Bronchial epithelial cell (primary cell): ENCODE measurements at regions not wholly inside any gene's neighbourhood (a gene's known extent, or its start where the extent isn't known, plus 50 kb on each side); places are given as distances from the start of the nearest gene placed in this dataset.

ENCODE experiments used
- DNase-seq: peaks from one replicate; pipeline ENCODE4 v3.0.0-alpha.2; 2010; ENCODE audit warnings: low read depth
- FAIRE-seq: peaks from 2 replicates; lab custom pipeline; 2011; peaks lifted over from hg19 to GRCh38; lab: Jason Lieb, UNC
- H3K27me3 ChIP-seq: 2 replicates; pipeline ENCODE4 v1.5.1; 2011; ENCODE audit warnings: low read length; ENCODE audit not compliant: control insufficient read depth, insufficient read depth
- H3K36me3 ChIP-seq: 2 replicates; pipeline ENCODE4 v1.5.1; 2011; ENCODE audit warnings: low read length; ENCODE audit not compliant: control insufficient read depth, insufficient read depth
- H3K4me3 ChIP-seq: 2 replicates; pipeline ENCODE4 v1.5.1; 2011; ENCODE audit warnings: mild to moderate bottlenecking, low read depth, low read length, control low read depth
- TF ChIP-seq, protein P1 (sequence below): IDR thresholded peaks from 2 replicates; pipeline ENCODE4 v1.5.1; 2011; ENCODE audit warnings: mild to moderate bottlenecking, moderate library complexity, low read length, control low read depth, inconsistent platforms; ENCODE audit not compliant: insufficient read depth, severe bottlenecking

DNA sequence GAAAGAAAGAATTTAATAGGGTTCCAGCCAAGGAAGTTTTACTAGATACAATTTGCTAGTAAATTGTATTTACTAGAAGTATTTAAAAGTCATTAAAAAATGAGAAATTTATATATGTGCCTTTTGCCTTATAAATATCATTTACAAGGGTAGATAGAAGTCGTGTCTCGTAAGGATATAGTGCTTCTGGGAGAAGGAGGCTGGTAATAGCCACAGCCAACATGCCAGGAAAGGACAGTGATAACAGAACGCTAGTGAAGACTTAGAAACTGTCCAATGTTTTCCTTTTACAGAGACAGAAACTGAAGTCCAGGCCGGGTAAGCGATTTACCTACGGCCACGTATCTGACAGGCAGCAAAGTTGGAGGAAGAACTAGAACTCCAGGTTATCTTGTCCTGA lies 113.5 kb upstream of the LRRN1 start:
- FAIRE-seq (no peak), DNase-seq (no peak)

DNA sequence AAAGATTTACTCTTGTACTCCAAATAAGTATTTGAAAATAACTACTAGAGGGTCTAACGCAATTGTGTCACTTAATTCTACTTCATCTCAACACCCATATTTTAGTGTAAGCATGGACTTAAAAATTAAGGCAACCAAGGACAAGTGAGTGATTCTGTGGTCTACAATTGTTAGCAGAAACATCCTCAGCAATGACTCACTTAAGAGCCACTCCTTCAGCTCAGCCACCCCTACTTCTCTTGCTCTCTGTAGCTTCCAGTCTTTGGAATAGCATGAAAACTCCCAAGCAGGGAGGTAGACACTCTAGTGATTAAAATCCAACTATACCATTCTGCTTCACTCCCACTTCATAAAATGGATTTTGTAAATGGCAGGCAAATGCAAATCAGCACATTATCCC lies 116.0 kb upstream of the LRRN1 start:
- H3K36me3 ChIP-seq: no peaks in the 10 kb centered on the region
- no peaks in the 10 kb centered on the region for H3K27me3 ChIP-seq
- TF ChIP-seq, protein P1, sequence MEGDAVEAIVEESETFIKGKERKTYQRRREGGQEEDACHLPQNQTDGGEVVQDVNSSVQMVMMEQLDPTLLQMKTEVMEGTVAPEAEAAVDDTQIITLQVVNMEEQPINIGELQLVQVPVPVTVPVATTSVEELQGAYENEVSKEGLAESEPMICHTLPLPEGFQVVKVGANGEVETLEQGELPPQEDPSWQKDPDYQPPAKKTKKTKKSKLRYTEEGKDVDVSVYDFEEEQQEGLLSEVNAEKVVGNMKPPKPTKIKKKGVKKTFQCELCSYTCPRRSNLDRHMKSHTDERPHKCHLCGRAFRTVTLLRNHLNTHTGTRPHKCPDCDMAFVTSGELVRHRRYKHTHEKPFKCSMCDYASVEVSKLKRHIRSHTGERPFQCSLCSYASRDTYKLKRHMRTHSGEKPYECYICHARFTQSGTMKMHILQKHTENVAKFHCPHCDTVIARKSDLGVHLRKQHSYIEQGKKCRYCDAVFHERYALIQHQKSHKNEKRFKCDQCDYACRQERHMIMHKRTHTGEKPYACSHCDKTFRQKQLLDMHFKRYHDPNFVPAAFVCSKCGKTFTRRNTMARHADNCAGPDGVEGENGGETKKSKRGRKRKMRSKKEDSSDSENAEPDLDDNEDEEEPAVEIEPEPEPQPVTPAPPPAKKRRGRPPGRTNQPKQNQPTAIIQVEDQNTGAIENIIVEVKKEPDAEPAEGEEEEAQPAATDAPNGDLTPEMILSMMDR: no peak
- no peak overlapping the region for H3K4me3 ChIP-seq
- FAIRE-seq (no peak), DNase-seq (peak; percentile 67)

More for the DNA sequence above, 113.5 kb upstream of the LRRN1 start:
- Histone ChIP-seq H3K4me3 (no peak overlapping the region), H3K36me3 (no peaks in the 10 kb centered on the region), H3K27me3 (no peaks in the 10 kb centered on the region)
- TF ChIP-seq, protein P1: no peak

DNA sequence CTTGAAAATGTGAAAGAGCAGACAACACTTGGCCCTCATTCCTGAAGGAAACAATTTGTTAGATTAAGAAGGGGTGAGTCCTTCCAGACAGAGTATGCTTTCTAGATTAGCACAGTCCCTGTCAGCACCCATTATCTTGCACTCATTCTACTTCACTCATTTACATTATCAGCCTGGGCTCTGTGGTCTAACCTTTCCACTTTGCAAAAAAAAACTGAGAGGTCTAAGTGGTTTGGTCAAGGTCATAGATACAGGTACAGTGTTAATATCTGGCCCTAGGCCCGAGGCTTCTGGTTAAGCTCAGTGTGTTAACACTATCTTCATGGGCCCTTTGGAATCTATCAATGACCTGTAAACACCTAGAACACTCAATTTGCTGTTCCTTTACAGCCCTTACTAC lies 123.4 kb upstream of the LRRN1 start:
- FAIRE-seq (no peak), DNase-seq (no peak)
- Histone ChIP-seq H3K27me3 (no peaks in the 10 kb centered on the region), H3K4me3 (no peak overlapping the region), H3K36me3 (no peaks in the 10 kb centered on the region)
- TF ChIP-seq, protein P1: no peak

DNA sequence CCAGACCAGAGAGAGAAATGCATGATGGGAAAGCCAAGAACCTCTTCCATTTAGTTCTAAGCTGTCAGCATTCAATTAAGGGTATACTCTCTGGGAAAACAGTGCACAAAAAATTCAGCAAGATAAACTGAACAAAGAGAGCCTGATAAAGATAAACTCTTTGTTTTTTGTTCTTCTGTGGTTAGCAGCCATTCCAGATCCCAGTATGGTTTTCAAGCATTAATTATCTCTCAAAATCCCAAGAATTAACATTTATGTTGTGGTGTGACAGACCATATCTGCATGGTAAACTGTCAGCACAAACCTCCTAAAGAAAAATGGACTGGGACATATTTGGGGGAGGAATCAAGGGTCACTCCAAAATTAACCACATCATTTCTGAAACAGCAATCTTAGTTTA lies 124.0 kb upstream of the LRRN1 start:
- DNase-seq (no peak), FAIRE-seq (no peak)
- Histone ChIP-seq H3K4me3 (no peak overlapping the region), H3K27me3 (no peaks in the 10 kb centered on the region), H3K36me3 (no peaks in the 10 kb centered on the region)
- TF ChIP-seq, protein P1: no peak

DNA sequence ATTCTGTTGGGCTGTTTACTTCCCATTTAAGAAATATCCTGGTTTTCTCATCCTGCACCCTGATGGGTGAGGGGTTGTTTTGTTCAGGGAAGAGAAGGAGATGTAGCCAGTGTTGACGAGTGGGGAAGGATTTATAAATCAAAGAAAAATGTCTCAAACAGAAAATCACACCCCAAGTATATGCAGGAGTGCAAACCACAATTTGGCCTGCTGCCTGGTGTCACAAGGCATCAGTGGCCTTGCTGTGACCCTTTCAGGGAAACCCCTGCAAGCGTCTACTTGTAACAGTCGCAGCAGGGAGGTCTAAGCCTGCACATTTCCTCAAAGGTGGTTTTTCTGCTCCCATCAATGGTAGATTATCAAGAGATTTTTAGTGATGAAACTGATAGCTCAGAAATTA lies 132.6 kb upstream of the LRRN1 start:
- TF ChIP-seq, protein P1: no peak
- H3K4me3 ChIP-seq: no peak overlapping the region
- no peaks in the 10 kb centered on the region for H3K36me3 ChIP-seq
- no peaks in the 10 kb centered on the region for H3K27me3 ChIP-seq
- DNase-seq (peak; percentile 39), FAIRE-seq (no peak)

DNA sequence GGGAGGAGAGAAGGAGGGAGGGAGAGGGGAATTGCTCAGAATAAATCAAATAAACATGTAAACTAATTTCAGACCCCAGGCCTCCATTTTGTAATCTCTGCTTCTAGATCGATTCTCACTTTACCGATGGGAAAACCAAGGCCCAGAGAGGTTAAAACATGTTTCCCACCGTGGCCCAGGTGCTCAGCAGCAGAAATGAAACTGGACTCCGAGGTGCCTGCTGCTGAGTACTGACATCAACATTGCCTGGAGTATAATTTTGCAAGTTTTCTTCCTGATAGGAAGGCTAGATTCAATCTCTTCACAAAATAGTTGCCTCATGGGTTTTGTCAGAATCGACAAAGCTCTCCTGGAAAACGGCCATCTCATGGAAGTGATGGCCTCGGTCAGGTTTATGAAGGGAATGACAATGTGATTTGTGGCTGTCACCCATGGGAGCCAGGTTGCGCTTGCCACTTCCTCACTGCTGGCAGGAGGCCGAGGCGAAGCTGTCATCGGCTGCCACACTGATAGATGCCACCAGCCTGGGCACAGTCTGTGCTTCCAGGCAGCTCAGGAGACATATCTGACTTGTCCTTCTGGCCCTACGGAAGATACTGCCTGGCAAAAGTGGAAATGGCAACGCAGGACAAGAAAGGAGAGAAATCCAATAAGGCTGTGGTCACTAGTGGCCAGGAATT lies 133.1 kb upstream of the LRRN1 start:
- TF ChIP-seq, protein P1: no peak
- Histone ChIP-seq H3K36me3 (no peaks in the 10 kb centered on the region), H3K27me3 (no peaks in the 10 kb centered on the region), H3K4me3 (no peak overlapping the region)
- DNase-seq (peak; percentile 17), FAIRE-seq (no peak)
